Left ventricle myocardium inferior (tissue), 1 donor: ENCODE measurements at regions not wholly inside any gene's neighbourhood (a gene's known extent, or its start where the extent isn't known, plus 50 kb on each side); places are given as distances from the start of the nearest gene placed in this dataset.
"Not testable (repeated sequence)": the region's sequence is repeated elsewhere in the genome, so short reads cannot be mapped to it uniquely, and the experiment has no call there.

Experiments
- DNase-seq: peaks from one replicate; pipeline ENCODE4 v3.0.0-alpha.2; 2020
- H3K27ac ChIP-seq: fragments of 200-600 bp; replicated peaks from 2 replicates; pipeline ENCODE4 v1.8.0; 2021
- H3K27me3 ChIP-seq: fragments of 200-600 bp; 2 replicates; pipeline ENCODE4 v1.8.0; 2021; ENCODE audit warnings: low read depth
- H3K36me3 ChIP-seq: fragments of 200-600 bp; 2 replicates; pipeline ENCODE4 v1.8.0; 2021
- H3K4me1 ChIP-seq: fragments of 200-600 bp; 2 replicates; pipeline ENCODE4 v1.8.0; 2021
- H3K4me3 ChIP-seq: fragments of 200-600 bp; 2 replicates; pipeline ENCODE4 v1.8.0; 2021; ENCODE audit warnings: mild to moderate bottlenecking, moderate library complexity
- H3K9me3 ChIP-seq: fragments of 200-600 bp; replicated peaks from 2 replicates; pipeline ENCODE4 v1.8.0; 2021
- CTCF ChIP-seq: fragments of 200-600 bp; IDR thresholded peaks from 2 replicates; pipeline ENCODE4 v1.8.0; 2021; ENCODE audit warnings: antibody characterized with exemption, mild to moderate bottlenecking, borderline replicate concordance
- intact Hi-C: fragments of 100-400 bp; cut with micrococcal nuclease; formaldehyde crosslinking; loops from one replicate; pipeline ENCODE4 v1.11.0; 2022
- donor health status: DM: no; HTN: yes; CAD: no; lungs with severe emphysema.

DNA sequence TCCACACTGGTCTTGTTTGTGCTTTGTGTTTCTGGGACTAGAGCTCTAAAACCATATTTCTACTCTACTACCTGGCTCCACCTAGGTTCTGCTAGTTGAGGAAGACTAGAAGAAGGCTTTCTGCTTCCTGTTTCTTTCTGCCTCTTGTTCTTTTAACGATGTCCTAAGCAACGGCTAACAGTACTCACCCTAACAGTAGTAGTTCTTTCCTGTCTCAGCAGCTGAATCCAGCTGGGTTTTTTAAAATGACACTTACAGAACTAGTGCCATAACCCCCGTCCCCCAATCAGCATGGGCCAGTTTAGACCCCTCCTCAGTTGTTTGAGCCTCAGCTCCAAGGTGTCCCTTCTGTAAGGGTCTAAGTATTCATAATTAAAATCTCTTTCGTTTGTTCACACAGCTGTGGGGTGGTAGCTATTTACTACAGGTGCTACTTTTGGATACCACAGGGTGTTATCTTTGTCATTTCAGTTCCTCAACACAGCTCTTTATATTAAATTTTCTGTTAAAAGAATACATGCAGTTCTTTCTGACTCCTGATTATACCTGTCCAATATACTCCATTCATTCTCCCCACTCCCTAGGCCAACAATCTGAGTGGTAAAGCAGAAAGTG, 790.2 kb downstream of the DHX35 start:
- no peak overlapping the region for H3K4me3 ChIP-seq
- peaks cover 28% of the 10 kb centered on the region for H3K9me3 ChIP-seq
- no peaks in the 10 kb centered on the region for H3K4me1 ChIP-seq
- DNase-seq, result no peak
- no peaks in the 10 kb centered on the region for H3K36me3 ChIP-seq
- intact Hi-C loops, result no loop called here
- peaks cover 9% of the 10 kb centered on the region for H3K27me3 ChIP-seq
- H3K27ac ChIP-seq, result no peak overlapping the region
- no peak for TF ChIP-seq CTCF

- H3K4me1 ChIP-seq, result no peaks in the 10 kb centered on the region
- no peak for TF ChIP-seq CTCF
- H3K9me3 ChIP-seq, result peaks cover 32% of the 10 kb centered on the region
- no peaks in the 10 kb centered on the region for H3K36me3 ChIP-seq
- H3K4me3 ChIP-seq, result no peak overlapping the region
- no peak overlapping the region for H3K27ac ChIP-seq
- intact Hi-C loops, result no loop called here
- H3K27me3 ChIP-seq, result peaks cover 9% of the 10 kb centered on the region
- DNase-seq, result no peak
Measured at GRCh38 chr20:39751557-39752137, 789.5 kb downstream of the DHX35 start.

GRCh38 chr20:39745380-39745779, 783.2 kb downstream of the DHX35 start:
- no peak for DNase-seq
- peaks cover 32% of the 10 kb centered on the region for H3K9me3 ChIP-seq
- TF ChIP-seq CTCF, result no peak
- no peak overlapping the region for H3K27ac ChIP-seq
- H3K4me3 ChIP-seq, result no peak overlapping the region
- no peaks in the 10 kb centered on the region for H3K4me1 ChIP-seq
- peaks cover 7% of the 10 kb centered on the region for H3K27me3 ChIP-seq
- H3K36me3 ChIP-seq, result no peaks in the 10 kb centered on the region
- intact Hi-C loops, result no loop called here

- Histone ChIP-seq H3K4me3 (no peak overlapping the region), H3K27me3 (peaks cover 19% of the 10 kb centered on the region), H3K27ac (no peak overlapping the region), H3K4me1 (no peaks in the 10 kb centered on the region), H3K9me3 (no peaks in the 10 kb centered on the region), H3K36me3 (no peaks in the 10 kb centered on the region)
- intact Hi-C loops, result no loop called here
- no peak for TF ChIP-seq CTCF
- no peak for DNase-seq
Measured at GRCh38 chr20:39738651-39739050, 776.5 kb downstream of the DHX35 start.

GRCh38 chr20:39736434-39737327, 774.5 kb downstream of the DHX35 start:
- H3K27ac ChIP-seq, result no peak overlapping the region
- H3K27me3 ChIP-seq, result peaks cover 16% of the 10 kb centered on the region
- DNase-seq, result no peak
- intact Hi-C loops, result no loop called here
- H3K9me3 ChIP-seq, result peaks cover 19% of the 10 kb centered on the region
- no peak overlapping the region for H3K4me3 ChIP-seq
- H3K36me3 ChIP-seq, result no peaks in the 10 kb centered on the region
- TF ChIP-seq CTCF, result no peak
- no peaks in the 10 kb centered on the region for H3K4me1 ChIP-seq

DNA sequence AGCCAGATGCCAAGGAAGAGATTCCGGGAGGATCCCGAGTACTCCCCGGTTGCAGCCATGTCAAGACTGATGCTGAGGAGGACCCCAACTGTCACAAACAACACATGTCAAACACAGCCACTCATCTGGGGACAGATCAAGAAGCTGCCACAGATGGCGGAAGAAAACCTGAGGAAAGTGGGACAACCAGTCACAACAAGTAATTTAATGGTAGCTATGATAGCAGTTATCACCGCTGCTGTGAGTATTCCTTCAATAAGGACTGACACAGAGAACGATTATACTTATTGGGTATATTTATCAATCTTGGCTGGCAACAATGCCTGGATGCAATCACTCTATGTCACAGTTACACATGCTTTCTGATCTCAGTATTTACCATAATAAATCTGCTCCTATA, 763.4 kb downstream of the DHX35 start:
- H3K27ac ChIP-seq, H3K4me3 ChIP-seq, intact Hi-C loops, H3K4me1 ChIP-seq, DNase-seq, H3K27me3 ChIP-seq, H3K36me3 ChIP-seq: not testable (repeated sequence)
- H3K9me3 ChIP-seq, result peaks cover 58% of the 10 kb centered on the region
